ENCODE measurements at regions not wholly inside any gene's neighbourhood (a gene's known extent, or its start where the extent isn't known, plus 50 kb on each side); places are given as distances from the start of the nearest gene placed in this dataset.
A peak's percentile ranks its signal among the peaks of the same experiment; 100 is the strongest.

GRCh38 chr11:11038782-11039181, 180.9 kb upstream of the ZBED5 start:
- no peak for DNase-seq

GRCh38 chr11:11038352-11038751, 180.5 kb upstream of the ZBED5 start:
- no peak for DNase-seq

- DNase-seq = peak in 3 of 5 experiments; percentile 10 to 75 (median 24)
These were observed 179.2 kb upstream of the ZBED5 start for GRCh38 chr11:11036848-11037732.

GRCh38 chr11:11036185-11036847, 178.5 kb upstream of the ZBED5 start:
- DNase-seq = no peak

- no peak for DNase-seq
These were observed 177.5 kb upstream of the ZBED5 start for GRCh38 chr11:11035331-11035730.

- no peak for DNase-seq
These were observed 176.6 kb upstream of the ZBED5 start for GRCh38 chr11:11034476-11034875.

GRCh38 chr11:11032066-11032465, 174.2 kb upstream of the ZBED5 start:
- no peak for DNase-seq

- DNase-seq = no peak
These were observed 171.2 kb upstream of the ZBED5 start for GRCh38 chr11:11029027-11029426.

- peak; percentile 33 to 70 (median 61) for DNase-seq
These were observed 170.3 kb upstream of the ZBED5 start for GRCh38 chr11:11028017-11028692.

GRCh38 chr11:11027288-11027687, 169.4 kb upstream of the ZBED5 start:
- DNase-seq = no peak

GRCh38 chr11:11025087-11025486, 167.2 kb upstream of the ZBED5 start:
- no peak for DNase-seq

GRCh38 chr11:11022125-11022730, 164.4 kb upstream of the ZBED5 start:
- DNase-seq = peak in 1 of 5 experiments; percentile 13

- DNase-seq = no peak
These were observed 163.7 kb upstream of the ZBED5 start for GRCh38 chr11:11021563-11021962.

GRCh38 chr11:11020747-11021149, 162.9 kb upstream of the ZBED5 start:
- no peak for DNase-seq

- no peak for DNase-seq
These were observed 162.4 kb upstream of the ZBED5 start for GRCh38 chr11:11020219-11020726.

GRCh38 chr11:11016943-11017342, 159.1 kb upstream of the ZBED5 start:
- no peak for DNase-seq

- DNase-seq = peak in 1 of 5 experiments; percentile 4
These were observed 158.2 kb upstream of the ZBED5 start for GRCh38 chr11:11016068-11016467.

GRCh38 chr11:11011617-11012016, 153.8 kb upstream of the ZBED5 start:
- DNase-seq = no peak

- no peak for DNase-seq
These were observed 152.8 kb upstream of the ZBED5 start for GRCh38 chr11:11010624-11011127.

GRCh38 chr11:11009179-11009578, 151.3 kb upstream of the ZBED5 start:
- DNase-seq = no peak

- no peak for DNase-seq
These were observed 146.2 kb upstream of the ZBED5 start for GRCh38 chr11:11004069-11004468.

- DNase-seq = no peak
These were observed 145.4 kb upstream of the ZBED5 start for GRCh38 chr11:11003226-11003625.

Measured in T-helper 2 cell (primary cell).